K562 (cell line): ENCODE measurements at regions not wholly inside any gene's neighbourhood (a gene's known extent, or its start where the extent isn't known, plus 50 kb on each side); places are given as distances from the start of the nearest gene placed in this dataset.

ENCODE experiments used
- CREB5 ChIP-seq: fragments of 250-450 bp; sonication (Bioruptor Pico); IDR thresholded peaks from 2 replicates; pipeline ENCODE4 v1.5.0; 2020; ENCODE audit warnings: mild to moderate bottlenecking
- CTCF ChIP-seq, 3 experiments: IDR thresholded peaks in 2 of 3; conservative IDR thresholded peaks in 1 of 3; 2 replicates each; pipeline ENCODE4 v1.5.1; 2011 to 2012; ENCODE audit warnings: low read length in 3 of 3, mild to moderate bottlenecking in 3 of 3, control low read depth in 2 of 3, improper control_type of control experiment in 1 of 3, inconsistent platforms in 1 of 3, low read depth in 1 of 3, mixed read lengths in 1 of 3, moderate library complexity in 1 of 3; ENCODE audit not compliant: insufficient read depth in 2 of 3
- JUN ChIP-seq, 2 experiments: sonication (generic) in 1 of 2; formaldehyde crosslinking in 1 of 2; IDR thresholded peaks; 2 replicates each; pipeline versions ENCODE4 v1.6.1 to v1.8.0; 2012 to 2022; ENCODE audit warnings: borderline replicate concordance in 2 of 2, mild to moderate bottlenecking in 2 of 2, improper control_type of control experiment in 1 of 2, low read depth in 1 of 2, low read length in 1 of 2, missing genetic modification reagents in 1 of 2
- STAG1 ChIP-seq: sonication (generic); formaldehyde crosslinking; IDR thresholded peaks from 2 replicates; pipeline ENCODE4 v1.5.0; 2020; ENCODE audit warnings: missing genetic modification reagents, borderline replicate concordance
- ZC3H4 ChIP-seq: sonication (generic); formaldehyde crosslinking; IDR thresholded peaks from 2 replicates; pipeline ENCODE4 v1.9.0; 2021; ENCODE audit warnings: missing genetic modification reagents, borderline replicate concordance
- ZNF232 ChIP-seq: sonication (generic); formaldehyde crosslinking; IDR thresholded peaks from 2 replicates; pipeline ENCODE4 v1.8.0; 2022; ENCODE audit warnings: mild to moderate bottlenecking, missing genetic modification reagents
- ZNF76 ChIP-seq: fragments of 250-450 bp; sonication (Bioruptor Pico); IDR thresholded peaks from 2 replicates; pipeline ENCODE4 v1.4.0; 2020; ENCODE audit warnings: mild to moderate bottlenecking, moderate library complexity, borderline replicate concordance
- TF ChIP-seq, protein P1 (sequence below), 2 experiments: fragments of 450-650 bp in 1 of 2; sonication (generic) in 1 of 2; formaldehyde crosslinking; conservative IDR thresholded peaks; 2 replicates each; pipeline versions ENCODE4 v1.4.0 to v1.8.1; 2020 to 2022; ENCODE audit warnings: mild to moderate bottlenecking in 1 of 2, missing genetic modification reagents in 1 of 2
- TF ChIP-seq, protein P2 (sequence below): sonication (generic); formaldehyde crosslinking; IDR thresholded peaks from 2 replicates; pipeline ENCODE4 v1.9.0; 2022; ENCODE audit warnings: mild to moderate bottlenecking, missing genetic modification reagents

- no peak for TF ChIP-seq CREB5 (CRISPR knock-in tag)
- TF ChIP-seq CTCF (IDR thresholded peaks at IDR 0.05 in 2 of 3, conservative IDR thresholded peaks at IDR 0.05 in 1 of 3; ENCODE audit: insufficient read depth in 2 of 3, low read depth in 1 of 3, low read length in 3 of 3), result no peak
- TF ChIP-seq ZNF76, result no peak
- no peak for TF ChIP-seq STAG1 (CRISPR knock-in tag)
- no peak for TF ChIP-seq JUN (IDR thresholded peaks at IDR 0.05; ENCODE audit: borderline replicate concordance, low read depth, low read length)
- TF ChIP-seq JUN (CRISPR knock-in tag; IDR thresholded peaks at IDR 0.05; ENCODE audit: borderline replicate concordance), result no peak
- no peak for TF ChIP-seq ZNF232 (CRISPR knock-in tag)
- TF ChIP-seq, protein P1, sequence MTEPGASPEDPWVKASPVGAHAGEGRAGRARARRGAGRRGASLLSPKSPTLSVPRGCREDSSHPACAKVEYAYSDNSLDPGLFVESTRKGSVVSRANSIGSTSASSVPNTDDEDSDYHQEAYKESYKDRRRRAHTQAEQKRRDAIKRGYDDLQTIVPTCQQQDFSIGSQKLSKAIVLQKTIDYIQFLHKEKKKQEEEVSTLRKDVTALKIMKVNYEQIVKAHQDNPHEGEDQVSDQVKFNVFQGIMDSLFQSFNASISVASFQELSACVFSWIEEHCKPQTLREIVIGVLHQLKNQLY (CRISPR knock-in tag; conservative IDR thresholded peaks at IDR 0.05), result no peak
- TF ChIP-seq ZC3H4 (CRISPR knock-in tag), result no peak
- TF ChIP-seq, protein P2, sequence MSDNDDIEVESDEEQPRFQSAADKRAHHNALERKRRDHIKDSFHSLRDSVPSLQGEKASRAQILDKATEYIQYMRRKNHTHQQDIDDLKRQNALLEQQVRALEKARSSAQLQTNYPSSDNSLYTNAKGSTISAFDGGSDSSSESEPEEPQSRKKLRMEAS (CRISPR knock-in tag), result no peak
Measured at GRCh38 chr10:47118326-47118725, 181.7 kb upstream of the GDF10 start.
